D341Med (cell line): ENCODE measurements at regions not wholly inside any gene's neighbourhood (a gene's known extent, or its start where the extent isn't known, plus 50 kb on each side); places are given as distances from the start of the nearest gene placed in this dataset.

Experiments
- DNase-seq: peaks from one replicate; pipeline ENCODE4 v3.0.0; 2012; ENCODE audit warnings: low spot score

DNA sequence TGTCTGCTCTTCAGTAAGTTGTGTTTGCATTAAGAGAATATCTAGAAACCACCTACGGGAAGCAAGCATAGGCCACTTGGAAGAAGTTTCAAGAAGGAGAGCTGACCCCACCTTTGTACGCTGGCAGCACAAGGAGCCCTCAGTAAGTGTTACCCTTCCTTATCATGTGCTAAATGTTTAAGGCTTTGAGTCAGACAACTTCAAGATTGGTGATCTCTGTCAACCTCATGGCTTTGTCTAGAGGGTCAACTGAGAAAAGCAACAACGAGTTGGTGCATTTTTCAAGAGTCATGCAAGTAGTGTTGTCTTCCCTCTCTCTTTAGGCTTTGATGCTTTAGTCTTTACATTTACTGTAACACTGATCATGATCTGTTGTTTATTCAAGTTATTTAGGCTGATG is 53.2 kb upstream of the SPTLC3 start:
- DNase-seq = no peak

DNA sequence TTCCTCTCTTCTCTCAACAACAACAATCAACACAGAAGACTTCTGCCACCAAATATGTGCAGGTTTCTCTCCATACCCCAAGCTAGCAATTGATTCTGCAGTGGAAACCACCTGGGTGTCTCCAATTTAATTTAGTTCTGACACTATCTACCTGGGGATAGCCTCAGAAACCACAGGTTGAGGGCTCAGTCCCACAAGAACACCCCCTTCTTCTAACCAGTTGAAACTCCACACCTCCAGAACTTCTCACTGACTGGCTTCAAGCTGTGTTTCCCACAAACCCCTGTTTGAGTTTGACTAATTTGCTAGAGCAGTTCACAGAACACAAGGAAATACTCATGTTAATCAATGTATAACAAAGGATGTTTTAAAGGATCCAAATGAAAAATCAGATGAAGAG is 52.5 kb upstream of the SPTLC3 start:
- no peak for DNase-seq

DNA sequence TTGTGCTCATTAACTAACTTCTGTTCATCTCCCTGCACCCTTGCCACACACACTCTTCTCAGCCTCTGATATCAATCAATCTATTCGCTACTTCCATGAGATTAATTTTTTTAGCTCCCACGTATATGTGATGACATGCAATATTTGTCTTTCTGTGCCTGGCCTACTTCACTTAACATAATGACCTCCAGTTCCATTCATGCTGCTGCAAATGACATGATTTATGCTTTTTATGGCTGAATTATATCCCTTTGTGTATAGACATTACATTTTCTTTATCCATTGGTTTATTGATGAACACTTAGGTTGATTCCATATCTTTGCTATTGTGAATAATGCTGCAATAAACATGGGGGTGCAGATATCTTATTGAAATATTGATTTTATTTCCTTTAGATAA is 50.8 kb upstream of the SPTLC3 start:
- no peak for DNase-seq
